Type B pancreatic cell (in vitro differentiated cells): ENCODE measurements at regions not wholly inside any gene's neighbourhood (a gene's known extent, or its start where the extent isn't known, plus 50 kb on each side); places are given as distances from the start of the nearest gene placed in this dataset.

Experiments used
- DNase-seq: peaks from one replicate; pipeline ENCODE4 v3.0.0; 2021; ENCODE audit warnings: mixed read lengths; ENCODE audit not compliant: unreplicated experiment; ENCODE audit errors: extremely low spot score
- H3K27ac Mint-ChIP-seq: 2 replicates; pipeline ENCODE4 v1.8.0; 2021; ENCODE audit warnings: mild to moderate bottlenecking, mixed read lengths
- H3K27me3 Mint-ChIP-seq: 2 replicates; pipeline ENCODE4 v1.8.0; 2021; ENCODE audit warnings: mixed read lengths
- H3K36me3 Mint-ChIP-seq: 2 replicates; pipeline ENCODE4 v1.8.0; 2021; ENCODE audit warnings: mixed read lengths
- H3K4me1 Mint-ChIP-seq: one replicate; pipeline ENCODE4 v1.8.0; 2021; ENCODE audit warnings: mixed read lengths; ENCODE audit not compliant: unreplicated experiment
- H3K4me3 Mint-ChIP-seq: 2 replicates; pipeline ENCODE4 v1.8.0; 2021; ENCODE audit warnings: mild to moderate bottlenecking, mixed read lengths
- H3K9me3 Mint-ChIP-seq: 2 replicates; pipeline ENCODE4 v1.8.0; 2021; ENCODE audit warnings: mixed read lengths
- CTCF ChIP-seq: fragments of 200-600 bp; sonication (generic); conservative IDR thresholded peaks from 2 replicates; pipeline ENCODE4 v1.5.0; 2021; ENCODE audit warnings: antibody characterized with exemption, mild to moderate bottlenecking

- Mint-ChIP-seq H3K4me1 (peaks cover 30% of the 10 kb centered on the region), H3K9me3 (no peaks in the 10 kb centered on the region), H3K27me3 (no peaks in the 10 kb centered on the region), H3K4me3 (no peak overlapping the region), H3K27ac (no peak overlapping the region), H3K36me3 (no peaks in the 10 kb centered on the region)
- no peak for TF ChIP-seq CTCF
- DNase-seq: no peak
Measured at GRCh38 chr7:36045326-36045725, 107.7 kb upstream of the EEPD1 start.

- no peak for DNase-seq
- Mint-ChIP-seq H3K27ac (no peak overlapping the region), H3K36me3 (no peaks in the 10 kb centered on the region), H3K4me3 (no peak overlapping the region), H3K4me1 (peaks cover 29% of the 10 kb centered on the region), H3K27me3 (no peaks in the 10 kb centered on the region), H3K9me3 (no peaks in the 10 kb centered on the region)
- no peak for TF ChIP-seq CTCF
Measured at GRCh38 chr7:36045830-36046341, 107.2 kb upstream of the EEPD1 start.

GRCh38 chr7:36047091-36047658, 105.9 kb upstream of the EEPD1 start:
- Mint-ChIP-seq H3K36me3 (no peaks in the 10 kb centered on the region), H3K27me3 (no peaks in the 10 kb centered on the region), H3K27ac (no peak overlapping the region), H3K9me3 (no peaks in the 10 kb centered on the region), H3K4me1 (peaks cover 29% of the 10 kb centered on the region), H3K4me3 (no peak overlapping the region)
- DNase-seq: no peak
- TF ChIP-seq CTCF: peak; percentile 46

- DNase-seq: no peak
- Mint-ChIP-seq H3K27ac (no peak overlapping the region), H3K4me3 (no peak overlapping the region), H3K9me3 (no peaks in the 10 kb centered on the region), H3K36me3 (no peaks in the 10 kb centered on the region), H3K27me3 (no peaks in the 10 kb centered on the region), H3K4me1 (peaks cover 29% of the 10 kb centered on the region)
- TF ChIP-seq CTCF: no peak
Measured at GRCh38 chr7:36048141-36048901, 104.7 kb upstream of the EEPD1 start.

GRCh38 chr7:36048902-36049240, 104.2 kb upstream of the EEPD1 start:
- H3K4me1 Mint-ChIP-seq: peaks cover 29% of the 10 kb centered on the region
- no peak overlapping the region for H3K27ac Mint-ChIP-seq
- H3K4me3 Mint-ChIP-seq: no peak overlapping the region
- TF ChIP-seq CTCF: no peak
- no peaks in the 10 kb centered on the region for H3K36me3 Mint-ChIP-seq
- DNase-seq: no peak
- H3K27me3 Mint-ChIP-seq: no peaks in the 10 kb centered on the region
- H3K9me3 Mint-ChIP-seq: no peaks in the 10 kb centered on the region
